Colon (tissue), 2 donors: ENCODE measurements at regions not wholly inside any gene's neighbourhood (a gene's known extent, or its start where the extent isn't known, plus 50 kb on each side); places are given as distances from the start of the nearest gene placed in this dataset.

Experiments
- FAIRE-seq: peaks from 2 replicates; lab custom pipeline; 2012; peaks lifted over from hg19 to GRCh38; lab: Jason Lieb, UNC
- donor health status: control.
- donor health status: control.

DNA sequence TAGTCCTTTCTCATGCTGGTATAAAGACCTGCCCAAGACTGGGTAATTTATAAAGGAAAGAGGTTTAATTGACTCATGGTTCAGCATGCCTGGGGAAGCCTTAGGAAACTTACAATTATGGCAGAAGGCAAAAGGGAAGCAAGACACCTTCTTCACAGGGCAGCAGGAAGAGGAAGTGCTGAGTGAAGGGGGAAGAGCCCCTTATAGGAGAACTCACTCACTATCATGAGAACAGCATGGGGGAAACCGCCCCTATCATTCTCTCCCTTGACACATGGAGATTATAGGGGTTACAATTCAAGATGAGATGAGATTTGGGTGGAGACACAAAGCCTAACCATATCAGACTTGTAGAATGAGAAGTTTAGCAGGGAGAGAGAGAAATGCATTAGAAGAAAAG is 373.3 kb upstream of the DIAPH2 start:
- FAIRE-seq = no peak

- no peak for FAIRE-seq
These were observed 369.7 kb upstream of the DIAPH2 start for GRCh38 chrX:96314985-96315384.

DNA sequence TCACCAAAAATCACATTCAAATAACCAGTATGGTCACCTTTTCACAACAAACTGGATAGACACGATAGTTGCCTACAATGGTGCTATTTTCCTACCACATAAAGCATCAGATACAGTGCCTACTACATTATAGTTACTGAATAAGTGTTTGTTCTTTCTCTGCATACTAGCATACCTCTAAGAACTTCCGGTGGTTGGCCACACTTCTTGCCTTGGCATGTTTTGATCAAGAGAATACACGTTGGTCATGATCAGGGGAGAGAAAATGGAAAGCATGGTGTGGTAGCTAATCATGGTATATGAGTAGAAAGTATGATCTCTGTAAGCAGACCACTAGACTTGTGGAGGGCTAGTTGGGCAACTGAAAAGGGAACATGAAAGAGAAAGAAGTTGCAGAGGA is 322.8 kb upstream of the DIAPH2 start:
- FAIRE-seq = no peak

DNA sequence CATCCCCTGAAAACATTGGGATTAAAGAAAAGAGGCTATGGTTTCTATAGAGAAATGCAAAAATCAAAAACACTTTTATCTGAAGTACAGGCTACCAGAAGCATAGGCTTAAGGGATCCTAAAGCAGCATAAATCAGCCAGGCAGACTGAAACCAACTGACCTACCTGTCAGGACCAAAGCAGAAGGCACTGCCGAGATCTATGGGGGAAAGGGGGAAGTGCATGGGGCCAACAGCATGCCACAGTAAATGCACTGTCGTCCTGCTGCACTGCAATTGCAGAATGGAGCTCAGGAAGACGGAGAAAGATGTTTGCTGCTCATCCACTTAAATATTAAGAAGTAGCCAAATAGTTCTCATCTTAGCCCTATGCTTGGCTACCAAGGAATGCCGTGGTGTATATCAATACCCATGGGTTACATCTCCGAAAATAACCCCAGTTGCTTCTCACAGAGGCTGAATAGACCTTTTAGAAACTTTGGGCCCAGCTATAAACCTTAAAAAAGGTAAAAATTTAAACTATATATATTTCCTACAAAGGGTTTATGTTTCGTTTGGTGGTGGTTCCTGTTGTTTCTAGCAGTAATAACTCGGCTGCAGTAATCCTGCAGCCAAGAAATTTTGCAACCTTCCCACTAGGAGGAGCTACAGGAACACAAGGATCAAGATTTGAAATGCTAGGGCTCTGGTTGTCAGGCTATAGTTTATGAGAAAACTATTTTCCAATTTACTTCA is 312.2 kb upstream of the DIAPH2 start:
- FAIRE-seq = peak; percentile 24

DNA sequence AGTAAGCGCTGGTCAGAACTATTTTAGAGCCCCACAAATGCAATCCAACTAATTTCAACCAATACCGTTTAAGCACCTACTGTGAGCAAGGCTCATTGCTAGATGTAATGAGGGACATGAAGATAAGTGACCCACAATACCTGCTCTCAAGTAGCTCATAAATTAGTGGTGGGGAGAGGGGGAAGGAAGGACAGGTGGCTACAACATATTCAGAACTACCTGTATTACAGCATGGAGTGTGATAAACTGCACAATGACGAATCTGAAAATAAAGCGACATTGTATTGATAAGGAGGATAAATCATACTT is 311.6 kb upstream of the DIAPH2 start:
- no peak for FAIRE-seq

GRCh38 chrX:96376266-96376665 is 308.4 kb upstream of the DIAPH2 start:
- no peak for FAIRE-seq

- no peak for FAIRE-seq
These were observed 304.7 kb upstream of the DIAPH2 start for GRCh38 chrX:96379951-96380350.

DNA sequence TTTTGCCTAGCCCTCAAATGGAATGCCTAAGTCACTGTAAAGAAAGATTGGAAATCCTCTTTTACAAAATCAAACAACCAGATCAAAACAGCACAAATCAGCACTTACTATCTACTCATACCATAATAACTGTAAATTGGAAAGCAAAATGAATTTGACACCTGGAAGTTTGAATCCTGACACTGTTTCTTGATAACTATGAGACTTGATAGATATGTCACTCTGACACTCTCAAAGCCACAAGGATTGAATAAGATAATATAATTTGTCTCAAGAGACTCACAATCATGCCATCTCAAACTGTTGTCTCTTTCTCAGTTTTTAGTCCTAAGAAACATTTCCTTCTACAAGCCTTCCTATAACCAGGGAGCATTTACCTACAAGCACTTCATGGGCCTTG is 302.6 kb upstream of the DIAPH2 start:
- FAIRE-seq = no peak

DNA sequence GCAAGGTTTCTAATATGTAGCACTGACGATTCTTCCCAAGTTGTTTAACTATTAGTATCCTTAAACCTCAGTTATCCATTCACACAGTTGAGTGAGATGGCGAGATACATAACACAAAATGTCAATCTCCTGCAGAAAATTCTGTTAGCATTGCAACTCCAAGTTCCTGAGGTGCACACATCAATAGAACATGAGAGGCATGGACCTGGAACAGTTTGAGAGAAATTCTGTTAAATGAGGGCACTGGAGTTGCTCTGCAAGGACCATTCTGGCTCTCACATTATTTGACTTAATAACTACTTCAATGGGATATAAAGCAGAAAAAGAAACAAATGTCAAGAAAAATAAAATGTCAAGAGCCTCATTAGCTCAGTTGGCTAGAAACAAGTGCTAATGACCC is 301.2 kb upstream of the DIAPH2 start:
- no peak for FAIRE-seq

DNA sequence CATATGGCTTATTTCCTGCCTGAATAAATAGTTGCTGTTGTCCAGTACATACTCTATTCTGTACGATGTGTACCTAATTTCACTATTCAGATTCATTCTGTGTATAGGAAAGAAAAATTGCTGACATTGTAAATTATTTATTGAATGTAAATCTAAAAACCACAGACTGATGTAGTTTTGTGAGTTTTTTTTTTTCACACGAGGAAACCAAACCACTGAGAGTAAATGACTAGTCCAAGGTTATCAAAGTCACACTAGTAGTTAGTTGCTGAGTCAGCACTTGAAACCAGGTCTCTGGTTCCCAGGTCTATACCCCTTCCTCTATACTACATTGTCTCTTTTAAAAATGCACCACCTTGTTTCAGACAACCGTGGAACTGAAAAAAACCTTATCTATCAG is 298.3 kb upstream of the DIAPH2 start:
- no peak for FAIRE-seq

DNA sequence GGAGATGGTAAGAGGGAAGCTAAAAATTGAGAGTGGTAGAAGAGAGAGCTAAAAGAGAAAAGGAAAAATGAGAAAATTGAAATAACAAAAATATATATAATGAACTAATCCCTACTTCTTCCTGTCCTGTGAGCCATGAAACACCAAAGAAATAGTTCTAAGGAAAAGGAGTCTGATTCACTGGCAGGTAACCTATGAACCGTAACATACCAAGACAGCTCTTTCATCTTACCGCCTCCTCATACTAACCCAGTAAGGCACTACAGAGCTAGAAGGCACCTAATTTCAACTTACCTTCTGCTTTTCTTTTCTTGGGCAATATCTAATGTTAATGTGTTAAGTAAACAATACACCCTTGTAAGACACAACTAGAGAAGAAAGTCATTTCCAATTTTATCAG is 297.7 kb upstream of the DIAPH2 start:
- no peak for FAIRE-seq

GRCh38 chrX:96387801-96388200 is 296.8 kb upstream of the DIAPH2 start:
- no peak for FAIRE-seq

DNA sequence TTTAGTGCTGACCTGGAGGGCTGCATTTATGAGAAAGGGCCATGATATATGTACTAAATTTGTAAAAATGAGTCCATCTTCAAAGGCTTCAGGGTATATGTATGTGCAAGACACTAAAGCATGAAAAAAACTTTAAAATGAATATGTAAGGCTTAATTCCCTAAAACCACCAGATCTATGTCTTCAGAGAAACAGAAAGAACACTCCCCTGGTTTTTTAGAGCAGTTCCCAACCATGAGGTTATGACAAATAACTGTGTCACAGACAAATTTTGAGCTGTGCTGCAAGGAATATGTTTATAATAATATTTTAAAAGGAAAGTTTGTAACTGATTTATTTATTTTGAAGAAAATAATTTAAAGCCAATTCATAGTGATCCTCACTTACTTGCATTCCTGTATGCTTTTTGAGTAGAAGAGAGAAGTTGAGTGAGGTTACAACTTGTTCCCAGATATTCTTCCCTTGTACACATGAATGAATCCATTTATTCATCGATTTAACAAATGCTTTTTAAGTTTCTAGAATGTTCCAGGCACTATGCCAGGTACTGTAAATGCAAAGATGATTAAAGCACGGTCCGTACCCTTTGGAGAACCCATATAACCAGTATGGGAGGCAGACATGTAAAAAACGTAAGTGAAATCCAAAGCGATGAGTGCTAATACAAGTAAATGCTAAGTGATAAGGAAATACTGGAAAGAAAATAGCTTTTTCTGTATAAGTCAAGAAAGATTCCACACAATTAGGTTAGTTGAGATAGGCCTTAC is 295.2 kb upstream of the DIAPH2 start:
- peak; percentile 41 for FAIRE-seq

- no peak for FAIRE-seq
These were observed 290.0 kb upstream of the DIAPH2 start for GRCh38 chrX:96394598-96394997.

DNA sequence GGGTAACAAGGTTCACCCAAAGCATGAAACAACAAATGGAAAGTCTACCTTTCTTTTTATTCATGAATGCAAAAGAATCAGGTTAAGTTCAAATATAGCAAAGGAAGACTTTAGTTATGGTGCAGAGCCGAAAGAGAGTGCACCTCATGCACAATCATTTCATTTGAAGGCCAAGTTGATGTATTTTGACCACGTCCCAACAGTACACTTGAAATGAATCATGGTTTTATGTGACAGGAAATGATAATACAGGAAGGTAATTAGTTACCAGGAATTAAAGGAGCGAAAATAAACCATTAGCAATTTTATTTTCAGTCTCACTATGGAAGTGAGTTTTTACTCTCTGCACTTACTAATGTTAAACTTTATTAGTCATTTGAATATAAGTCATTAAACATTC is 281.2 kb upstream of the DIAPH2 start:
- FAIRE-seq = no peak

GRCh38 chrX:96405842-96406241 is 278.8 kb upstream of the DIAPH2 start:
- FAIRE-seq = no peak

GRCh38 chrX:96407072-96407471 is 277.6 kb upstream of the DIAPH2 start:
- FAIRE-seq = no peak

- peak; percentile 95 for FAIRE-seq
These were observed 277.1 kb upstream of the DIAPH2 start for GRCh38 chrX:96407501-96407900.

DNA sequence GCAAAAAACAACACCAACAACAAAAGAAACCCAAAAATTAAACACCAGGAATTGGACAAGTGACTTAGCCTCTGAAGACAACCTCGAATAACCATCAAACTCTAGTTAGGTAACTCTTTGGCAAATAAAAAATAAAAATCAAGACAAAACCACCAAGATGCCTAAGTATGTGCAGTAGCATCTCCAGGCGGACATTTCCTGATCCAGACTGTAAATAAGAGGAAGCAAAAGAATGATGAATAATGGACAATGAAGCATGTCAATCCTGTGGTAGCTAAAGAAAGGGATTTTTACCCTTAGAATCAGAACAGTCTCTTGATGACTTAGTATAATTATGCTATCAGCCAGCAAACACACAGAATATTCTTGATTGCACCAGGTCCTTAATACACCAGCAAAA is 276.7 kb upstream of the DIAPH2 start:
- FAIRE-seq = no peak

DNA sequence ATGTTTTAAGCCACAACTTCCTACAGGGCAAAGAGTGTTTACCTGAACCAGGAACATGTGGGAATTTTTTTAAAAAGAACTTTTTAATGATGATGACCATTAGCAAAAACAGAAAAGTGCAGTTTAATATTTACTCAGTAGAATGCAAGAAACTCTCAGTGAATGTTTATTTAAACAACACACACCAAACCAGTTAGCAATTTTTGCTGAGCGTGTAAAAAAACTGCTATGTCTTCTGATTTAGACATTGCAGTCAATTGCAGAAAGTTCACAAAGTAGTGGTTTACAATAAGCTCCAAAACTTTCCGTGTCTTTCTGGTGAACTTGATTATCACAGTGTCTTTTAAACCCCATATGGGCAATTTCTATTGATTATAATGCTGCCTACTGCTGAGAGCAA is 273.7 kb upstream of the DIAPH2 start:
- no peak for FAIRE-seq

GRCh38 chrX:96417695-96418094 is 266.9 kb upstream of the DIAPH2 start:
- FAIRE-seq = no peak

- no peak for FAIRE-seq
These were observed 260.6 kb upstream of the DIAPH2 start for GRCh38 chrX:96424007-96424406.

DNA sequence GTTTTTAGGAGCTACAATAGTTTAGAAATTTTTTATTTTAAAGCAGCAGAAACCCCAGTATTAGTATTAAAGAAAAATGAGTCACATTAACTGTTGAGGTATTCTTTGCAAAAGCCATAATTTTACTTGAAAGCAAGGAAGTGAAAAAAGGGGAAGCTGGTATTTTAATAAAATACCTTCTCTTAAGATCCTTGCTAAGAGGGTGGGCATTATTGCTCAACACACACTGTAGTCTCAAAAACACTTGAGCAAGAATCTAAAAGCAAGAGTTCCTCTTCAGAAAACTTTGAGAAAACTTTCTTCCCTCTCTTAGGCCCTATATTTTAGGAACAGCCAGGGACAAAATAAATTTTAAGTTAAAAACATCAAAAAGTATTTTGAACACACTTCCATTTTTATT is 259.4 kb upstream of the DIAPH2 start:
- FAIRE-seq = no peak
